ENCODE measurements at regions not wholly inside any gene's neighbourhood (a gene's known extent, or its start where the extent isn't known, plus 50 kb on each side); places are given as distances from the start of the nearest gene placed in this dataset.

DNA sequence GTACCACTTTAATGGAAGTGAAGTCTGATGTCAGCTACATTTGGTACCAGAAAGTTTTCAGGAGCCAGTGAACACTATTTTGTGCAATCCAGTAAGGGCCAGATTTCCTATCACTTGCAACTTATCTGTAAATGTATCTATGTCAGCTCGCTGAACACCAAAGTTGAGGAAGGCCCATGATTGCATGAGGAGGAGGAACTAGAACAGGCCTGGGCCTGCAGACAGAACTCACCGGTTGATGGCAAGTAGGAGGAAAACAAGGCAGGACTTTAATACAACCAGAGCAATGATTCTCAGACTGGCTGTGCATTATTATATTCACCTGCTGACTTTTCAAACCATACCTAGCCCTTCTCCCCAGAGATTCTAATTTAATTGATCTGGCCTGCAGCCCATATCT is 540.2 kb downstream of the CETN3 start:
- TF ChIP-seq, protein P1, sequence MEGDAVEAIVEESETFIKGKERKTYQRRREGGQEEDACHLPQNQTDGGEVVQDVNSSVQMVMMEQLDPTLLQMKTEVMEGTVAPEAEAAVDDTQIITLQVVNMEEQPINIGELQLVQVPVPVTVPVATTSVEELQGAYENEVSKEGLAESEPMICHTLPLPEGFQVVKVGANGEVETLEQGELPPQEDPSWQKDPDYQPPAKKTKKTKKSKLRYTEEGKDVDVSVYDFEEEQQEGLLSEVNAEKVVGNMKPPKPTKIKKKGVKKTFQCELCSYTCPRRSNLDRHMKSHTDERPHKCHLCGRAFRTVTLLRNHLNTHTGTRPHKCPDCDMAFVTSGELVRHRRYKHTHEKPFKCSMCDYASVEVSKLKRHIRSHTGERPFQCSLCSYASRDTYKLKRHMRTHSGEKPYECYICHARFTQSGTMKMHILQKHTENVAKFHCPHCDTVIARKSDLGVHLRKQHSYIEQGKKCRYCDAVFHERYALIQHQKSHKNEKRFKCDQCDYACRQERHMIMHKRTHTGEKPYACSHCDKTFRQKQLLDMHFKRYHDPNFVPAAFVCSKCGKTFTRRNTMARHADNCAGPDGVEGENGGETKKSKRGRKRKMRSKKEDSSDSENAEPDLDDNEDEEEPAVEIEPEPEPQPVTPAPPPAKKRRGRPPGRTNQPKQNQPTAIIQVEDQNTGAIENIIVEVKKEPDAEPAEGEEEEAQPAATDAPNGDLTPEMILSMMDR (IDR thresholded peaks at IDR 0.05): no peak
- TF ChIP-seq POLR2A (IDR thresholded peaks at IDR 0.05): no peak
